Ovary (tissue), 7 donors: ENCODE measurements at regions not wholly inside any gene's neighbourhood (a gene's known extent, or its start where the extent isn't known, plus 50 kb on each side); places are given as distances from the start of the nearest gene placed in this dataset.

Experiments used
- DNase-seq, 5 donors: peaks; one replicate each; pipeline ENCODE4 v3.0.0-alpha.2; 2019 to 2020
- H3K27ac ChIP-seq, 2 donors: fragments of 200-600 bp; one replicate each; pipeline versions ENCODE4 v1.5.1 to v1.8.0; 2019 to 2022
- H3K27me3 ChIP-seq: fragments of 200-600 bp; one replicate; pipeline ENCODE4 v1.8.0; 2022
- H3K36me3 ChIP-seq: fragments of 200-600 bp; sonication (generic); one replicate; pipeline ENCODE4 v1.5.1; 2019
- H3K4me1 ChIP-seq: one replicate; pipeline ENCODE4 v1.8.1; 2013; ENCODE audit warnings: mild to moderate bottlenecking, moderate library complexity; ENCODE audit not compliant: insufficient read depth
- H3K4me3 ChIP-seq: fragments of 200-600 bp; sonication (generic); one replicate; pipeline ENCODE4 v1.5.1; 2017
- H3K9me3 ChIP-seq, 2 donors: fragments of 200-600 bp in 1 of 2; sonication (generic) in 1 of 2; one replicate each; pipeline versions ENCODE4 v1.5.1 to v1.8.1; 2013 to 2019; ENCODE audit warnings: mild to moderate bottlenecking in 1 of 2, moderate library complexity in 1 of 2
- EP300 ChIP-seq: sonication (generic); formaldehyde crosslinking; IDR thresholded peaks from one replicate; pipeline ENCODE4 v1.6.1; 2017; ENCODE audit warnings: antibody characterized with exemption
- POLR2A ChIP-seq: fragments of 450-650 bp; IDR thresholded peaks from one replicate; pipeline ENCODE4 v1.6.1; 2017; ENCODE audit warnings: antibody characterized with exemption, mild to moderate bottlenecking, moderate library complexity
- WGBS, 3 donors: extraction: QIAGEN DNeasy Blood & Tissue Kit in 1 of 3; methylation state at CpG; one replicate each; pipeline versions ENCODE4 v1.1.5 to v1.1.7; 2013 to 2017; 5-methylcytosine and 5-hydroxymethylcytosine counted together
- intact Hi-C, 4 donors: fragments of 100-400 bp; cut with DNase I; formaldehyde crosslinking; loops; one replicate each; pipeline versions ENCODE4 v1.11.0 to v1.15.1; 2022 to 2023
- TF ChIP-seq, protein P1 (sequence below), 3 donors: fragments of 450-650 bp in 2 of 3; fragments of 200-600 bp in 1 of 3; IDR thresholded peaks; one replicate each; pipeline versions ENCODE4 v1.5.1 to v1.8.0; 2016 to 2022; ENCODE audit warnings: antibody characterized with exemption in 3 of 3, mild to moderate bottlenecking in 1 of 3
- donor health status: DM: no; HTN: no; CAD: no; lungs with moderate emphysema.
- donor health status: DM: no; HTN: no; CAD: no.
- donor health status: Bipolar disorder and iron deficiency.
- donor health status: DM: no; HTN: no; CAD: no.
- donor health status: DM: yes; HTN: yes; CAD: no.

DNA sequence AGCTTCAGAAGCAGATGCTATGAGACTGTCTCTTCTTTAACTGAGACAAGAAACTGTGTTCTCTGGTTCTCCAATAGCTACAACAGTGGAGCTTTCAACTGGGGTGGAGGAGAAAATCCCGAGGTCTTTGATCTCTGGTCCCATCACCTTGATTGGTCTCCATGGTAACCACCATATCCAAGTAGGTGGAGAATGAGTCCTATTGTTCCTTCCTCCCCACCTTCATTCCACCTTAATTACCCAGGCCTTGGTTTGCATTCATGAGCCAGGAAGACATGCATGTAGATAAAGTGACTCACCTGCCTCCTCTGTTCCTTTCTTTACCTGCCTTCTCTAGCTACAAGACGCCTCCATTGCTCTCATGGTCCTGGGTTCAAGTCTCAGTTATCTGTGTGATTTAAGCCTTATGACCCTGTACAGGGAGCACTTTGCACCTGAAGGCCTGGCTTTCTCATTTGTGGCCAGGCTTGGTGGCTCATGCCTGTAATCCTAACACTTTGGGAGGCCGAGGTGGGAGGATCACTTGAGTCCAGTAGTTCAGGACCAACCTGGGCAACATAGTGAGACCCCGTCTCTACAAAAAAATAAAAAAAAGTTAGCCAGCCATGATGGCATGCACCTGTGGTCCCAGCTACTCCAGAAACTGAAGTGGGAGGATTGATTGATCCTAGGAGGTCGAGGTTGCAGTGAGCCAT lies 157.7 kb upstream of the TBX3 start:
- no peaks in the 10 kb centered on the region for H3K4me1 ChIP-seq
- 69 to 94% (median 70%) methylated on average over 5 of the region's 5 CpGs for WGBS, 3 donors
- H3K27ac ChIP-seq: no peak overlapping the region
- intact Hi-C loops: no loop called here
- TF ChIP-seq, protein P1, sequence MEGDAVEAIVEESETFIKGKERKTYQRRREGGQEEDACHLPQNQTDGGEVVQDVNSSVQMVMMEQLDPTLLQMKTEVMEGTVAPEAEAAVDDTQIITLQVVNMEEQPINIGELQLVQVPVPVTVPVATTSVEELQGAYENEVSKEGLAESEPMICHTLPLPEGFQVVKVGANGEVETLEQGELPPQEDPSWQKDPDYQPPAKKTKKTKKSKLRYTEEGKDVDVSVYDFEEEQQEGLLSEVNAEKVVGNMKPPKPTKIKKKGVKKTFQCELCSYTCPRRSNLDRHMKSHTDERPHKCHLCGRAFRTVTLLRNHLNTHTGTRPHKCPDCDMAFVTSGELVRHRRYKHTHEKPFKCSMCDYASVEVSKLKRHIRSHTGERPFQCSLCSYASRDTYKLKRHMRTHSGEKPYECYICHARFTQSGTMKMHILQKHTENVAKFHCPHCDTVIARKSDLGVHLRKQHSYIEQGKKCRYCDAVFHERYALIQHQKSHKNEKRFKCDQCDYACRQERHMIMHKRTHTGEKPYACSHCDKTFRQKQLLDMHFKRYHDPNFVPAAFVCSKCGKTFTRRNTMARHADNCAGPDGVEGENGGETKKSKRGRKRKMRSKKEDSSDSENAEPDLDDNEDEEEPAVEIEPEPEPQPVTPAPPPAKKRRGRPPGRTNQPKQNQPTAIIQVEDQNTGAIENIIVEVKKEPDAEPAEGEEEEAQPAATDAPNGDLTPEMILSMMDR (IDR thresholded peaks at IDR 0.05): no peak
- no peak for TF ChIP-seq POLR2A
- no peaks in the 10 kb centered on the region for H3K36me3 ChIP-seq
- H3K27me3 ChIP-seq: no peaks in the 10 kb centered on the region
- no peaks in the 10 kb centered on the region for H3K9me3 ChIP-seq
- no peak for DNase-seq
- no peak overlapping the region for H3K4me3 ChIP-seq

DNA sequence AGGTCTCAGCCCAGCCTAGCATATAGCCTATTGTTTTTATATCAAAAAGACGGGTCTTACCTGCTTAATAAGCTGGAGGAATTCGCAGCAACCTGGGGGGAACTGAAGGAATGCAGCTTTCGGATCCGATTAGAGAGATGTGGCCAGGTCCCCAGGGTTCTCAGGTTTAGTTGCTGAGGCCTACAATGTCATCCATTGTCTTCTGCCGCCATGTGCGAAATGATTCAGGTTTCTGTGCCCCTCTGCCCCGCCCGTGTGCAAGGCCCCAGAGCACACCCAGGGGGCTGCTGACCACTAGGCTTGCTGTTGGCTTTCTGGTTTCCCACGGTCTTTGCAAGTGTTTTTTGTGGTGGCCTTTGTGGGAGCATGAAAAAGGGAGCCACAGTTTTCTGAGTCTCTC lies 154.5 kb upstream of the TBX3 start:
- TF ChIP-seq, protein P1 (IDR thresholded peaks at IDR 0.05): no peak
- TF ChIP-seq POLR2A (no peak), EP300 (no peak)
- DNase-seq: no peak
- WGBS, 3 donors: 88 to 96% (median 94%) methylated on average over 9 of the region's 9 CpGs
- Histone ChIP-seq H3K27me3 (no peaks in the 10 kb centered on the region), H3K36me3 (no peaks in the 10 kb centered on the region), H3K4me3 (no peak overlapping the region), H3K4me1 (no peaks in the 10 kb centered on the region), H3K27ac (no peak overlapping the region), H3K9me3 (no peaks in the 10 kb centered on the region)
- intact Hi-C loops: no loop called here

DNA sequence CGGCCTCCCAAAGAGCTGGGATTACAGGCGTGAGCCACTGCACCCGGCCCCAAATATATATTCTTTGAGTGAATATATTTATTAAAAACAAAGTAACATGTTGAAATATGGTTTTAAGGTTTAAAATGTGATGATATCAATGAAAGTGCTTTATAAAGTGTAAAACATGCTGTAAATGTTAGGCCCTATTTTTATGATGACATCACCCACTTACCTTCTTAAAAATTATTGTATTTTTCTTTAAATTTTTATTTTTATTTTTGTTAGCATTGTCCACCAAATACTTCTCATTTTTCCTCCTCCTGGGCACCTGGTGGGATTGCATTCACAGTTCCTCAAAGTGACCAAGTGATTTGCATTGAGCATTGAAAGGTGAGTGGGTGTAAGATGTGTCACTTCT lies 152.6 kb upstream of the TBX3 start:
- no peak for DNase-seq
- intact Hi-C loops: no loop called here
- no peaks in the 10 kb centered on the region for H3K27me3 ChIP-seq
- 95 to 98% (median 96%) methylated on average over 3 of the region's 3 CpGs for WGBS, 3 donors
- no peak overlapping the region for H3K4me3 ChIP-seq
- H3K27ac ChIP-seq: no peak overlapping the region
- no peaks in the 10 kb centered on the region for H3K36me3 ChIP-seq
- H3K4me1 ChIP-seq: no peaks in the 10 kb centered on the region
- no peaks in the 10 kb centered on the region for H3K9me3 ChIP-seq
- TF ChIP-seq, protein P1 (IDR thresholded peaks at IDR 0.05): no peak
- TF ChIP-seq POLR2A: no peak
- TF ChIP-seq EP300: no peak

DNA sequence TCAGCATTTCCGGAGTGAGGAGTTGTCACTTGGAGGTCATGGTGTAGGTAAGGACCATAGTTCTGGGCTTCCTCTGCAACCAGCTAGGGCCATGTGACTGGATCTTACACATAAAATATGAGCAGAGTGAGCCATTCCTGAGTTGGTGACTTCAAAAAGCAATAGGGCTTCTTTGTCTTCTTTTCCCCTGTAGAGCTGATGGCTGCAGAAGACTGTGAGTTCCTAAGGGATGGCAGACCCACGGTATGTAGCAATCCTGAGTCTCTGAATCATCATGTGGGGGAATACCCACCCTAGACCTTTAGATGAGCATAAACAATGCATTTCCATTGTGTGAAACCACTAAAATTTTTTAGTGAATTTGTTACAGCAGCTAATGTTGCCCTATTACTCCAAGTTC lies 151.1 kb upstream of the TBX3 start:
- no peak overlapping the region for H3K27ac ChIP-seq
- 60 to 84% (median 81%) methylated on average over 2 of the region's 2 CpGs for whole genome bisulfite sequencing, 3 donors
- intact Hi-C loops: no loop called here
- no peak overlapping the region for H3K4me3 ChIP-seq
- no peaks in the 10 kb centered on the region for H3K27me3 ChIP-seq
- no peak for TF ChIP-seq POLR2A
- DNase-seq: no peak
- H3K36me3 ChIP-seq: no peaks in the 10 kb centered on the region
- H3K9me3 ChIP-seq: no peaks in the 10 kb centered on the region
- no peaks in the 10 kb centered on the region for H3K4me1 ChIP-seq

DNA sequence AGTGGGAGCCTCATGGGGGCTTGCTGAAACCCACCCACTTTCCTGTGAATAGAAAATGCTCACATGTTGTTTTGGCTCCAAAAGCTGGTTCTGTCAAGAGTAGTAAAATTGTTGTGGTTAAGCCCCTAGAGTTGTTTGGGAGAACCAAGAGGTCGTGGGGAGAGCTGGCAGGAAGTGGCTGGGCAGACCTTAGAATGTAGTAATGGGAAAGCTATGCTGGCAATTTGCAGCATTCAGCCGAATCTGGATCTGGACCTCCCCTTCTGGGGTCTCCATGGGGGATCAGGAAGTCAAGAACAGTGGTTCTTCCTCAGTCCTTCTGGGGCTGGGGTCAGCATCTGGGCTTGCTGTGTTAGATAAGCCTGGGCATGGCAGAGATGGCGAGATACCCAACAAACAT lies 150.6 kb upstream of the TBX3 start:
- Histone ChIP-seq H3K27ac (no peak overlapping the region), H3K9me3 (no peaks in the 10 kb centered on the region), H3K4me1 (no peaks in the 10 kb centered on the region), H3K4me3 (no peak overlapping the region), H3K36me3 (no peaks in the 10 kb centered on the region), H3K27me3 (no peaks in the 10 kb centered on the region)
- no peak for TF ChIP-seq POLR2A
- TF ChIP-seq EP300: no peak
- TF ChIP-seq, protein P1 (IDR thresholded peaks at IDR 0.05): no peak
- DNase-seq: no peak
- 33 to 42% (median 40%) methylated on average over 3 of the region's 3 CpGs for WGBS, 3 donors
- intact Hi-C loops: no loop called here
